ENCODE measurements at regions not wholly inside any gene's neighbourhood (a gene's known extent, or its start where the extent isn't known, plus 50 kb on each side); places are given as distances from the start of the nearest gene placed in this dataset.

- no peak for TF ChIP-seq CTCF (conservative IDR thresholded peaks at IDR 0.05)
- Mint-ChIP-seq H3K27ac (no peak overlapping the region), H3K36me3 (no peaks in the 10 kb centered on the region)
Observed at GRCh38 chr4:32876546-32876945, 2156.4 kb downstream of the PCDH7 start.

GRCh38 chr4:32879913-32880312 lies 2159.7 kb downstream of the PCDH7 start:
- H3K4me1 Mint-ChIP-seq (ENCODE audit: unreplicated experiment) = no peaks in the 10 kb centered on the region
- H3K9me3 Mint-ChIP-seq = no peaks in the 10 kb centered on the region
- H3K27ac Mint-ChIP-seq = no peak overlapping the region
- no peaks in the 10 kb centered on the region for H3K27me3 Mint-ChIP-seq
- no peak for DNase-seq (ENCODE audit: extremely low spot score, unreplicated experiment)
- TF ChIP-seq CTCF (conservative IDR thresholded peaks at IDR 0.05) = no peak
- H3K36me3 Mint-ChIP-seq = no peaks in the 10 kb centered on the region
- no peak overlapping the region for H3K4me3 Mint-ChIP-seq

More at GRCh38 chr4:32876546-32876945, 2156.4 kb downstream of the PCDH7 start:
- Mint-ChIP-seq H3K4me1 (ENCODE audit: unreplicated experiment) (no peaks in the 10 kb centered on the region), H3K4me3 (no peak overlapping the region), H3K9me3 (peaks cover 5% of the 10 kb centered on the region), H3K27me3 (no peaks in the 10 kb centered on the region)
- DNase-seq (ENCODE audit: extremely low spot score, unreplicated experiment) = no peak

GRCh38 chr4:32884198-32884597 lies 2164.0 kb downstream of the PCDH7 start:
- H3K27ac Mint-ChIP-seq = no peak overlapping the region
- no peaks in the 10 kb centered on the region for H3K27me3 Mint-ChIP-seq
- no peak for TF ChIP-seq CTCF (conservative IDR thresholded peaks at IDR 0.05)
- no peak for DNase-seq (ENCODE audit: extremely low spot score, unreplicated experiment)
- no peaks in the 10 kb centered on the region for H3K4me1 Mint-ChIP-seq (ENCODE audit: unreplicated experiment)
- no peaks in the 10 kb centered on the region for H3K36me3 Mint-ChIP-seq
- no peak overlapping the region for H3K4me3 Mint-ChIP-seq
- H3K9me3 Mint-ChIP-seq = no peaks in the 10 kb centered on the region

- Mint-ChIP-seq H3K4me1 (ENCODE audit: unreplicated experiment) (no peaks in the 10 kb centered on the region), H3K4me3 (no peak overlapping the region), H3K36me3 (no peaks in the 10 kb centered on the region), H3K27ac (no peak overlapping the region), H3K9me3 (no peaks in the 10 kb centered on the region), H3K27me3 (no peaks in the 10 kb centered on the region)
- DNase-seq (ENCODE audit: extremely low spot score, unreplicated experiment) = no peak
- TF ChIP-seq CTCF (conservative IDR thresholded peaks at IDR 0.05) = no peak
Observed at GRCh38 chr4:32890398-32890797, 2170.2 kb downstream of the PCDH7 start.

- H3K27me3 Mint-ChIP-seq = no peaks in the 10 kb centered on the region
- no peak for DNase-seq (ENCODE audit: extremely low spot score, unreplicated experiment)
- no peak overlapping the region for H3K4me3 Mint-ChIP-seq
- no peak for TF ChIP-seq CTCF (conservative IDR thresholded peaks at IDR 0.05)
- H3K27ac Mint-ChIP-seq = no peak overlapping the region
- peaks cover 19% of the 10 kb centered on the region for H3K9me3 Mint-ChIP-seq
- H3K36me3 Mint-ChIP-seq = no peaks in the 10 kb centered on the region
- H3K4me1 Mint-ChIP-seq (ENCODE audit: unreplicated experiment) = no peaks in the 10 kb centered on the region
Observed at GRCh38 chr4:32909053-32909452, 2188.9 kb downstream of the PCDH7 start.

GRCh38 chr4:32909736-32910135 lies 2189.6 kb downstream of the PCDH7 start:
- Mint-ChIP-seq H3K27ac (no peak overlapping the region), H3K9me3 (peaks cover 14% of the 10 kb centered on the region), H3K27me3 (no peaks in the 10 kb centered on the region), H3K4me1 (ENCODE audit: unreplicated experiment) (no peaks in the 10 kb centered on the region), H3K36me3 (no peaks in the 10 kb centered on the region), H3K4me3 (no peak overlapping the region)
- TF ChIP-seq CTCF (conservative IDR thresholded peaks at IDR 0.05) = no peak
- DNase-seq (ENCODE audit: extremely low spot score, unreplicated experiment) = no peak

All from type B pancreatic cell (in vitro differentiated cells).